GM12878 (cell line): ENCODE measurements at regions not wholly inside any gene's neighbourhood (a gene's known extent, or its start where the extent isn't known, plus 50 kb on each side); places are given as distances from the start of the nearest gene placed in this dataset.

Source experiments
- ATAC-seq: fragments of 200-7000 bp; cut with Tn5 transposase; 3 replicates; pipeline ENCODE4 v1.9.1; 2020; ENCODE audit warnings: mild to moderate bottlenecking, moderate library complexity
- BruUV-seq: library from RNA; stranded (reverse); fragments of 400-500 nt; replicated peaks from 2 replicates; lab custom pipeline; 2021; lab: Mats Ljungman, UMichigan
- CTCF ChIA-PET: fragments of 300-600 bp; sonication (Branson Sonifier 250); formaldehyde crosslinking; extraction: SDS; loops from one replicate; lab custom pipeline; 2021; ENCODE audit warnings: inconsistent platforms; lab: Yijun Ruan, JAX
- POLR2A ChIA-PET: fragments of 350-600 bp; formaldehyde crosslinking; extraction: SDS; loops from one replicate; lab custom pipeline; 2021; ENCODE audit warnings: inconsistent platforms; lab: Charles Lee
- RAD21 ChIA-PET: fragments of 300-600 bp; sonication (Branson Sonifier 250); formaldehyde crosslinking; loops from one replicate; lab custom pipeline; 2023; ENCODE audit warnings: antibody characterized with exemption; ENCODE audit not compliant: unreplicated experiment; lab: Charles Lee
- SMC1A ChIA-PET: fragments of 300-600 bp; sonication (Branson Sonifier 250); formaldehyde crosslinking; loops from one replicate; lab custom pipeline; 2023; ENCODE audit not compliant: unreplicated experiment, uncharacterized antibody; lab: Charles Lee
- DNase-seq: peaks from one replicate; pipeline ENCODE4 v3.0.0-alpha.2; 2011; ENCODE audit warnings: low read depth, low spot score
- FAIRE-seq: peaks from 3 replicates; lab custom pipeline; 2011; peaks lifted over from hg19 to GRCh38; lab: Jason Lieb, UNC
- H2AFZ ChIP-seq: 2 replicates; pipeline ENCODE4 v1.6.0; 2011; ENCODE audit warnings: low read depth, low read length, control low read depth; ENCODE audit not compliant: control insufficient read depth
- H3K27ac ChIP-seq: 2 replicates; pipeline ENCODE4 v1.5.1; 2011; ENCODE audit warnings: control low read depth; ENCODE audit not compliant: control insufficient read depth, insufficient read depth
- H3K27me3 ChIP-seq, 2 experiments: replicated peaks in 1 of 2; 2 replicates each; pipeline versions ENCODE4 v1.6.0 to v1.6.1; 2011; ENCODE audit warnings: low read length in 1 of 2; ENCODE audit not compliant: control insufficient read depth in 2 of 2, insufficient read depth in 2 of 2
- H3K36me3 ChIP-seq, 2 experiments: 2 replicates each; pipeline ENCODE4 v1.5.1; 2011; ENCODE audit warnings: low read length in 1 of 2; ENCODE audit not compliant: control insufficient read depth in 2 of 2, insufficient read depth in 2 of 2
- H3K4me1 ChIP-seq: 2 replicates; pipeline ENCODE4 v1.6.1; 2011; ENCODE audit warnings: mild to moderate bottlenecking, low read length, moderate library complexity, mixed read lengths; ENCODE audit not compliant: control insufficient read depth, insufficient read depth
- H3K4me2 ChIP-seq: 2 replicates; pipeline ENCODE4 v1.6.0; 2011; ENCODE audit warnings: control low read depth; ENCODE audit not compliant: control insufficient read depth, insufficient read depth
- H3K4me3 ChIP-seq: fragments of 200-600 bp; sonication (generic); 2 replicates; pipeline ENCODE4 v1.5.1; 2016
- H3K79me2 ChIP-seq: 2 replicates; pipeline ENCODE4 v1.6.0; 2011; ENCODE audit warnings: low read length; ENCODE audit not compliant: control insufficient read depth, insufficient read depth
- H3K9ac ChIP-seq: 2 replicates; pipeline ENCODE4 v1.8.0; 2011; ENCODE audit warnings: low read length, control low read depth, mixed read lengths; ENCODE audit not compliant: control insufficient read depth, insufficient read depth
- H3K9me3 ChIP-seq: replicated peaks from 3 replicates; pipeline ENCODE4 v1.5.1; 2011; ENCODE audit warnings: mild to moderate bottlenecking, low read length; ENCODE audit not compliant: control insufficient read depth, insufficient read depth
- H4K20me1 ChIP-seq: 2 replicates; pipeline ENCODE4 v1.6.0; 2011; ENCODE audit not compliant: control insufficient read depth, insufficient read depth
- ASH2L ChIP-seq: fragments of 300-600, 200-600 bp; sonication (generic); IDR thresholded peaks from 2 replicates; pipeline ENCODE4 v1.6.1; 2017; ENCODE audit warnings: low read depth, mild to moderate bottlenecking, borderline replicate concordance
- BACH1 ChIP-seq: fragments of 450-650 bp; IDR thresholded peaks from 2 replicates; pipeline ENCODE4 v1.6.1; 2017; ENCODE audit warnings: mild to moderate bottlenecking, borderline replicate concordance
- BMI1 ChIP-seq: fragments of 450-650 bp; IDR thresholded peaks from 2 replicates; pipeline ENCODE4 v1.6.1; 2016; ENCODE audit warnings: mild to moderate bottlenecking, moderate library complexity, borderline replicate concordance
- BRCA1 ChIP-seq: IDR thresholded peaks from 2 replicates; pipeline ENCODE4 v1.6.1; 2011; ENCODE audit warnings: low read depth, low read length, improper control_type of control experiment
- ETV6 ChIP-seq, 2 experiments: fragments of 450-650 bp in 1 of 2; IDR thresholded peaks in 1 of 2; conservative IDR thresholded peaks in 1 of 2; 2 replicates each; pipeline ENCODE4 v1.6.1; 2014; ENCODE audit warnings: antibody characterized with exemption in 1 of 2, borderline replicate concordance in 1 of 2, low read depth in 1 of 2, mild to moderate bottlenecking in 1 of 2, moderate library complexity in 1 of 2
- HDGF ChIP-seq: fragments of 450-650 bp; IDR thresholded peaks from 2 replicates; pipeline ENCODE4 v1.6.1; 2016; ENCODE audit warnings: antibody characterized with exemption
- IRF4 ChIP-seq: IDR thresholded peaks from 2 replicates; pipeline ENCODE4 v1.6.1; 2011; ENCODE audit warnings: low read depth, low read length
- MAX ChIP-seq: IDR thresholded peaks from 2 replicates; pipeline ENCODE4 v1.6.1; 2012; ENCODE audit warnings: low read depth, low read length, improper control_type of control experiment
- MYC ChIP-seq: IDR thresholded peaks from 2 replicates; pipeline ENCODE4 v1.6.1; 2011; ENCODE audit warnings: mild to moderate bottlenecking, low read length, moderate library complexity, inconsistent platforms; ENCODE audit not compliant: insufficient read depth, insufficient replicate concordance, insufficient read length, severe bottlenecking
- NRF1 ChIP-seq: conservative IDR thresholded peaks from 2 replicates; pipeline ENCODE4 v1.6.1; 2011; ENCODE audit warnings: mild to moderate bottlenecking, low read depth, low read length, improper control_type of control experiment
- POU2F2 ChIP-seq: IDR thresholded peaks from 3 replicates; pipeline ENCODE4 v1.6.1; 2011; ENCODE audit warnings: low read depth, mild to moderate bottlenecking, low read length, borderline replicate concordance
- SIN3A ChIP-seq: IDR thresholded peaks from 2 replicates; pipeline ENCODE4 v1.6.1; 2012; ENCODE audit warnings: low read depth, low read length, improper control_type of control experiment
- STAT1 ChIP-seq: fragments of 450-650 bp; conservative IDR thresholded peaks from 2 replicates; pipeline ENCODE4 v1.6.1; 2014; ENCODE audit warnings: antibody characterized with exemption, mild to moderate bottlenecking
- TCF12 ChIP-seq: IDR thresholded peaks from 2 replicates; pipeline ENCODE4 v1.6.1; 2011; ENCODE audit warnings: low read depth, mild to moderate bottlenecking, low read length
- ZBED1 ChIP-seq: IDR thresholded peaks from 2 replicates; pipeline ENCODE4 v1.6.1; 2016; ENCODE audit warnings: borderline replicate concordance
- ZBTB4 ChIP-seq: fragments of 450-650 bp; formaldehyde crosslinking; IDR thresholded peaks from 2 replicates; pipeline ENCODE4 v1.4.0; 2022; ENCODE audit warnings: mild to moderate bottlenecking, moderate library complexity
- WGBS: methylation state at CpG from one replicate; pipeline ENCODE4 v1.1.6; 2016; ENCODE audit warnings: low lambda C conversion rate; ENCODE audit not compliant: insufficient replicate concordance, insufficient coverage; ENCODE audit errors: missing lambda C conversion rate; 5-methylcytosine and 5-hydroxymethylcytosine counted together
- in situ Hi-C: fragments of 300-500 bp; cut with MboI; formaldehyde crosslinking; loops from 9 replicates; pipeline ENCODE4 v1.14.3; 2018; ENCODE audit warnings: mixed read lengths
- intact Hi-C: fragments of 100-400 bp; cut with micrococcal nuclease; formaldehyde crosslinking; loops from one replicate; pipeline ENCODE4 v1.14.2; 2022; ENCODE audit not compliant: unreplicated experiment
- TF ChIP-seq, protein P1 (sequence below): IDR thresholded peaks from 2 replicates; pipeline ENCODE4 v1.6.1; 2012; ENCODE audit warnings: low read length, inconsistent platforms

- TF ChIP-seq POU2F2 = no peak
- no peak for TF ChIP-seq IRF4
- TF ChIP-seq BMI1 = no peak
- no peak for TF ChIP-seq NRF1
- TF ChIP-seq SIN3A = no peak
- TF ChIP-seq ZBED1 = no peak
- TF ChIP-seq, protein P1, sequence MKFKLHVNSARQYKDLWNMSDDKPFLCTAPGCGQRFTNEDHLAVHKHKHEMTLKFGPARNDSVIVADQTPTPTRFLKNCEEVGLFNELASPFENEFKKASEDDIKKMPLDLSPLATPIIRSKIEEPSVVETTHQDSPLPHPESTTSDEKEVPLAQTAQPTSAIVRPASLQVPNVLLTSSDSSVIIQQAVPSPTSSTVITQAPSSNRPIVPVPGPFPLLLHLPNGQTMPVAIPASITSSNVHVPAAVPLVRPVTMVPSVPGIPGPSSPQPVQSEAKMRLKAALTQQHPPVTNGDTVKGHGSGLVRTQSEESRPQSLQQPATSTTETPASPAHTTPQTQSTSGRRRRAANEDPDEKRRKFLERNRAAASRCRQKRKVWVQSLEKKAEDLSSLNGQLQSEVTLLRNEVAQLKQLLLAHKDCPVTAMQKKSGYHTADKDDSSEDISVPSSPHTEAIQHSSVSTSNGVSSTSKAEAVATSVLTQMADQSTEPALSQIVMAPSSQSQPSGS = no peak
- TF ChIP-seq TCF12 = no peak
- no peak for TF ChIP-seq BRCA1
Measured at GRCh38 chr20:39278230-39278788, 316.2 kb downstream of the DHX35 start (continued).

- Histone ChIP-seq H4K20me1 (no peaks in the 10 kb centered on the region), H3K4me1 (no peaks in the 10 kb centered on the region), H3K27ac (no peak overlapping the region), H3K9ac (no peak overlapping the region), H3K27me3 (no peaks in the 10 kb centered on the region; a peak in 1 of 4 replicates), H3K79me2 (no peaks in the 10 kb centered on the region), H3K36me3 (no peaks in the 10 kb centered on the region), H3K4me2 (no peak overlapping the region), H3K9me3 (no peaks in the 10 kb centered on the region), H3K4me3 (no peak overlapping the region), H2AFZ (no peak overlapping the region)
- ATAC-seq (no peak), DNase-seq (no peak), FAIRE-seq (no peak)
- whole genome bisulfite sequencing = 64% methylated on average over 7 of the region's 7 CpGs
- in situ Hi-C loops (no loop called here), intact Hi-C loops (no loop called here)
- ChIA-PET POLR2A (no interaction called here), SMC1A (interaction anchor here (1.0 kb wide), 1 partner anchor 128 kb away, joined by 3 read pairs; no protein-coding TSS in a partner anchor), RAD21 (no interaction called here), CTCF (interaction anchor here (0.6 kb wide), 1 partner anchor 1216 kb away, joined by 3 read pairs; no protein-coding TSS in a partner anchor)
- BruUV-seq = no TSS peak
- no peak for TF ChIP-seq ASH2L
- no peak for TF ChIP-seq HDGF
- TF ChIP-seq STAT1 = no peak
- no peak for TF ChIP-seq ZBTB4 (CRISPR knock-in tag)
- TF ChIP-seq MYC = no peak
- no peak for TF ChIP-seq BACH1
- TF ChIP-seq MAX = no peak
- no peak for TF ChIP-seq ETV6 (conservative IDR thresholded peaks at IDR 0.05 in 1 of 2, IDR thresholded peaks at IDR 0.05 in 1 of 2; ENCODE audit: borderline replicate concordance in 1 of 2, low read depth in 1 of 2)
Measured at GRCh38 chr20:39277185-39277584, 315.0 kb downstream of the DHX35 start.
